Prostate gland (tissue), 2 donors: ENCODE measurements at regions not wholly inside any gene's neighbourhood (a gene's known extent, or its start where the extent isn't known, plus 50 kb on each side); places are given as distances from the start of the nearest gene placed in this dataset.

Experiments
- POLR2AphosphoS5 ChIP-seq: sonication (generic); formaldehyde crosslinking; IDR thresholded peaks from one replicate; pipeline ENCODE4 v1.6.1; 2017; ENCODE audit warnings: antibody characterized with exemption
- TF ChIP-seq, protein P1 (sequence below), 4 experiments: fragments of 200-600 bp in 2 of 4; fragments of 450-650 bp in 2 of 4; sonication (generic) in 2 of 4; IDR thresholded peaks; 1 replicate in 3 of 4; 2 replicates in 1 of 4; pipeline ENCODE4 v1.5.1; 2016 to 2019; ENCODE audit warnings: antibody characterized with exemption in 4 of 4, mild to moderate bottlenecking in 2 of 4, moderate library complexity in 2 of 4

DNA sequence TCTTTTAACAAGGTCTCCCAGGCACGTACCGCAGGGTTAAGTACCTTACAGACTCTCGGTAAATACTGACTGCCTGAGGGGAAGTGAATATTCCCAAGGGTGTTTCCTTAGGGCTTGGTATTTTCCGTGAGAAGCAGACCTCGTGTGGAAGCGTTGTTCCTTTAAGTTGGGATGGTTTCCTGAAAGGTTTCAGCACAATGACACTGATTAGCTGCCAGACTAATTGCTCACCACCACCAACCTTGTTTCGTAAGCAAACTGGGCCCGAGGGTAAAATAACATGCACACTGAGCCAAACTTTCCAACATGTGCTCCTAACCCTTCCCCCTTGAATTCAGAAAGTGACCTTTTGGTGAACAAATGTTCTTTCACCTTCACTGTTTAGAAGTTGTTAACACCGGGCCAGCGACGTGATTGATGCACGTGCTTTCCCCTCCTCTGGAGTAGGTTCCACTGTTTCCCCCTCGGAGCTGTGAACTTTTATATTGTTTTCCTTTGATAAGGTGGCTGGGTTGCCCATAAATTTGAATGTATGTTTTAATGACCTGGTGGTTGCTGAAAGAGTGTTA is 128.1 kb upstream of the RPS23 start:
- TF ChIP-seq, protein P1, sequence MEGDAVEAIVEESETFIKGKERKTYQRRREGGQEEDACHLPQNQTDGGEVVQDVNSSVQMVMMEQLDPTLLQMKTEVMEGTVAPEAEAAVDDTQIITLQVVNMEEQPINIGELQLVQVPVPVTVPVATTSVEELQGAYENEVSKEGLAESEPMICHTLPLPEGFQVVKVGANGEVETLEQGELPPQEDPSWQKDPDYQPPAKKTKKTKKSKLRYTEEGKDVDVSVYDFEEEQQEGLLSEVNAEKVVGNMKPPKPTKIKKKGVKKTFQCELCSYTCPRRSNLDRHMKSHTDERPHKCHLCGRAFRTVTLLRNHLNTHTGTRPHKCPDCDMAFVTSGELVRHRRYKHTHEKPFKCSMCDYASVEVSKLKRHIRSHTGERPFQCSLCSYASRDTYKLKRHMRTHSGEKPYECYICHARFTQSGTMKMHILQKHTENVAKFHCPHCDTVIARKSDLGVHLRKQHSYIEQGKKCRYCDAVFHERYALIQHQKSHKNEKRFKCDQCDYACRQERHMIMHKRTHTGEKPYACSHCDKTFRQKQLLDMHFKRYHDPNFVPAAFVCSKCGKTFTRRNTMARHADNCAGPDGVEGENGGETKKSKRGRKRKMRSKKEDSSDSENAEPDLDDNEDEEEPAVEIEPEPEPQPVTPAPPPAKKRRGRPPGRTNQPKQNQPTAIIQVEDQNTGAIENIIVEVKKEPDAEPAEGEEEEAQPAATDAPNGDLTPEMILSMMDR (IDR thresholded peaks at IDR 0.05) = no peak
- peak; percentile 10 for TF ChIP-seq POLR2AphosphoS5
